ENCODE measurements at regions not wholly inside any gene's neighbourhood (a gene's known extent, or its start where the extent isn't known, plus 50 kb on each side); places are given as distances from the start of the nearest gene placed in this dataset.

- TF ChIP-seq, protein P1, sequence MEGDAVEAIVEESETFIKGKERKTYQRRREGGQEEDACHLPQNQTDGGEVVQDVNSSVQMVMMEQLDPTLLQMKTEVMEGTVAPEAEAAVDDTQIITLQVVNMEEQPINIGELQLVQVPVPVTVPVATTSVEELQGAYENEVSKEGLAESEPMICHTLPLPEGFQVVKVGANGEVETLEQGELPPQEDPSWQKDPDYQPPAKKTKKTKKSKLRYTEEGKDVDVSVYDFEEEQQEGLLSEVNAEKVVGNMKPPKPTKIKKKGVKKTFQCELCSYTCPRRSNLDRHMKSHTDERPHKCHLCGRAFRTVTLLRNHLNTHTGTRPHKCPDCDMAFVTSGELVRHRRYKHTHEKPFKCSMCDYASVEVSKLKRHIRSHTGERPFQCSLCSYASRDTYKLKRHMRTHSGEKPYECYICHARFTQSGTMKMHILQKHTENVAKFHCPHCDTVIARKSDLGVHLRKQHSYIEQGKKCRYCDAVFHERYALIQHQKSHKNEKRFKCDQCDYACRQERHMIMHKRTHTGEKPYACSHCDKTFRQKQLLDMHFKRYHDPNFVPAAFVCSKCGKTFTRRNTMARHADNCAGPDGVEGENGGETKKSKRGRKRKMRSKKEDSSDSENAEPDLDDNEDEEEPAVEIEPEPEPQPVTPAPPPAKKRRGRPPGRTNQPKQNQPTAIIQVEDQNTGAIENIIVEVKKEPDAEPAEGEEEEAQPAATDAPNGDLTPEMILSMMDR (IDR thresholded peaks at IDR 0.05; ENCODE audit: low read depth, low read length), result no peak
- no peak for TF ChIP-seq EZH2phosphoT487 (IDR thresholded peaks at IDR 0.05; ENCODE audit: low read depth)
Measured at GRCh38 chr13:64534302-64534701, 2695.8 kb downstream of the PCDH9 start.
